HL-60 (cell line): ENCODE measurements at regions not wholly inside any gene's neighbourhood (a gene's known extent, or its start where the extent isn't known, plus 50 kb on each side); places are given as distances from the start of the nearest gene placed in this dataset.

Experiments
- DNase-seq, 2 experiments: peaks; one replicate each; pipeline ENCODE4 v3.0.0-alpha.2; 2010 to 2020; ENCODE audit warnings: low read depth in 1 of 2, low spot score in 1 of 2
- H3K27ac ChIP-seq: fragments of 250-450 bp; sonication (Bioruptor Pico); replicated peaks from 2 replicates; pipeline ENCODE4 v1.5.1; 2020; ENCODE audit warnings: mild to moderate bottlenecking, moderate library complexity
- H3K27me3 ChIP-seq: fragments of 250-450 bp; sonication (Bioruptor Pico); 2 replicates; pipeline ENCODE4 v1.5.1; 2021; ENCODE audit warnings: mild to moderate bottlenecking, moderate library complexity; ENCODE audit not compliant: insufficient read depth, poor library complexity, severe bottlenecking
- H3K4me3 ChIP-seq: replicated peaks from 2 replicates; pipeline ENCODE4 v1.5.1; 2011; ENCODE audit warnings: mild to moderate bottlenecking, control low read depth, low read length; ENCODE audit not compliant: insufficient read depth
- GABPA ChIP-seq: IDR thresholded peaks from 2 replicates; pipeline ENCODE4 v1.6.1; 2012; ENCODE audit warnings: low read depth
- POLR2AphosphoS5 ChIP-seq: IDR thresholded peaks from 2 replicates; pipeline ENCODE4 v1.6.1; 2012; ENCODE audit warnings: low read depth
- SPI1 ChIP-seq: IDR thresholded peaks from 2 replicates; pipeline ENCODE4 v1.6.1; 2012; ENCODE audit warnings: low read depth, mild to moderate bottlenecking, borderline replicate concordance
- TF ChIP-seq, protein P1 (sequence below): IDR thresholded peaks from 2 replicates; pipeline ENCODE4 v1.6.1; 2012; ENCODE audit warnings: low read depth; ENCODE audit not compliant: insufficient replicate concordance
- TF ChIP-seq, protein P2 (sequence below): IDR thresholded peaks from one replicate; pipeline ENCODE4 v1.5.1; 2011; ENCODE audit warnings: low read length, control low read depth, inconsistent platforms; ENCODE audit not compliant: insufficient read depth

DNA sequence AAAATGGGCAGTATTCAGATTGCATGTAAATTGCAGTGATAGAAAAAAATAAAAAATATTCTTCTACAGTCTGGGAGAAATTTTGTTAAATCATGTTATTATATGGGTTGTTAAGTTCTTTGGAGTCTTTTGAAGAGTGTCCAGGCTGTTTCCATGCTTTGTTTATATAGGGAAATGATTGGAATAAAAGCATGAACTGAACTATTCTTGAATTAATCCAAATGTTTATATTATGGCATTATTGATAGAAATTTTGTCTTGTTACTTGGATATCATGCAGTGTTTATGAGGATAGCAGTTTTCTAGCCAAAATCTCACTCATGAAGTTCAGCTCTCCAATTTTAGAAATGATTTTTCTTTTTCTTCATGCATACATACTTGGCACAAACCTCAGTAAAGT lies 108.2 kb upstream of the NAV3 start:
- no peak overlapping the region for H3K4me3 ChIP-seq
- TF ChIP-seq, protein P1, sequence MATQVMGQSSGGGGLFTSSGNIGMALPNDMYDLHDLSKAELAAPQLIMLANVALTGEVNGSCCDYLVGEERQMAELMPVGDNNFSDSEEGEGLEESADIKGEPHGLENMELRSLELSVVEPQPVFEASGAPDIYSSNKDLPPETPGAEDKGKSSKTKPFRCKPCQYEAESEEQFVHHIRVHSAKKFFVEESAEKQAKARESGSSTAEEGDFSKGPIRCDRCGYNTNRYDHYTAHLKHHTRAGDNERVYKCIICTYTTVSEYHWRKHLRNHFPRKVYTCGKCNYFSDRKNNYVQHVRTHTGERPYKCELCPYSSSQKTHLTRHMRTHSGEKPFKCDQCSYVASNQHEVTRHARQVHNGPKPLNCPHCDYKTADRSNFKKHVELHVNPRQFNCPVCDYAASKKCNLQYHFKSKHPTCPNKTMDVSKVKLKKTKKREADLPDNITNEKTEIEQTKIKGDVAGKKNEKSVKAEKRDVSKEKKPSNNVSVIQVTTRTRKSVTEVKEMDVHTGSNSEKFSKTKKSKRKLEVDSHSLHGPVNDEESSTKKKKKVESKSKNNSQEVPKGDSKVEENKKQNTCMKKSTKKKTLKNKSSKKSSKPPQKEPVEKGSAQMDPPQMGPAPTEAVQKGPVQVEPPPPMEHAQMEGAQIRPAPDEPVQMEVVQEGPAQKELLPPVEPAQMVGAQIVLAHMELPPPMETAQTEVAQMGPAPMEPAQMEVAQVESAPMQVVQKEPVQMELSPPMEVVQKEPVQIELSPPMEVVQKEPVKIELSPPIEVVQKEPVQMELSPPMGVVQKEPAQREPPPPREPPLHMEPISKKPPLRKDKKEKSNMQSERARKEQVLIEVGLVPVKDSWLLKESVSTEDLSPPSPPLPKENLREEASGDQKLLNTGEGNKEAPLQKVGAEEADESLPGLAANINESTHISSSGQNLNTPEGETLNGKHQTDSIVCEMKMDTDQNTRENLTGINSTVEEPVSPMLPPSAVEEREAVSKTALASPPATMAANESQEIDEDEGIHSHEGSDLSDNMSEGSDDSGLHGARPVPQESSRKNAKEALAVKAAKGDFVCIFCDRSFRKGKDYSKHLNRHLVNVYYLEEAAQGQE: no peak
- TF ChIP-seq POLR2AphosphoS5: no peak
- DNase-seq: no peak
- H3K27me3 ChIP-seq: no peaks in the 10 kb centered on the region
- H3K27ac ChIP-seq: no peak overlapping the region

DNA sequence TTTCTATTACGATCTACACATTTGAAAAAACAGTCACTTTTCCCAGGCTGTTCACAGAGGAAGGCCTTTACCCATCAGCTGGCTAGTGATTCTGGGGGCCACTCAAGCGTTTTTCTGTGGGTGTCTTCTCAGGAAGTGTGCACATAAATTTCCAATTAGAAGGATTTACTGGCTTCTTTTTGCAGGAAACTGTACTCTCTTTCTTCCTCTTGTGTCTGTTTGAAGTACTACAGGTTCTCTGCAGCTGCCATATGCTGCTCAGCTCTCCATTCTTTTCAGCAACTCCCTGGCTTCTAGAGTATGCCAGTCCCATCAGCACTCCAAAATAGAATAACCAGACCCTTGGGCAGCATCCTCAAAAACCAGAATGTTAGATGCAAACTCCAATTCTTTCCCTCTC lies 110.4 kb upstream of the NAV3 start:
- Histone ChIP-seq H3K4me3 (no peak overlapping the region), H3K27me3 (no peaks in the 10 kb centered on the region), H3K27ac (no peak overlapping the region)
- no peak for DNase-seq
- TF ChIP-seq SPI1 (no peak), POLR2AphosphoS5 (no peak), GABPA (no peak)
- TF ChIP-seq, protein P2, sequence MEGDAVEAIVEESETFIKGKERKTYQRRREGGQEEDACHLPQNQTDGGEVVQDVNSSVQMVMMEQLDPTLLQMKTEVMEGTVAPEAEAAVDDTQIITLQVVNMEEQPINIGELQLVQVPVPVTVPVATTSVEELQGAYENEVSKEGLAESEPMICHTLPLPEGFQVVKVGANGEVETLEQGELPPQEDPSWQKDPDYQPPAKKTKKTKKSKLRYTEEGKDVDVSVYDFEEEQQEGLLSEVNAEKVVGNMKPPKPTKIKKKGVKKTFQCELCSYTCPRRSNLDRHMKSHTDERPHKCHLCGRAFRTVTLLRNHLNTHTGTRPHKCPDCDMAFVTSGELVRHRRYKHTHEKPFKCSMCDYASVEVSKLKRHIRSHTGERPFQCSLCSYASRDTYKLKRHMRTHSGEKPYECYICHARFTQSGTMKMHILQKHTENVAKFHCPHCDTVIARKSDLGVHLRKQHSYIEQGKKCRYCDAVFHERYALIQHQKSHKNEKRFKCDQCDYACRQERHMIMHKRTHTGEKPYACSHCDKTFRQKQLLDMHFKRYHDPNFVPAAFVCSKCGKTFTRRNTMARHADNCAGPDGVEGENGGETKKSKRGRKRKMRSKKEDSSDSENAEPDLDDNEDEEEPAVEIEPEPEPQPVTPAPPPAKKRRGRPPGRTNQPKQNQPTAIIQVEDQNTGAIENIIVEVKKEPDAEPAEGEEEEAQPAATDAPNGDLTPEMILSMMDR: no peak

DNA sequence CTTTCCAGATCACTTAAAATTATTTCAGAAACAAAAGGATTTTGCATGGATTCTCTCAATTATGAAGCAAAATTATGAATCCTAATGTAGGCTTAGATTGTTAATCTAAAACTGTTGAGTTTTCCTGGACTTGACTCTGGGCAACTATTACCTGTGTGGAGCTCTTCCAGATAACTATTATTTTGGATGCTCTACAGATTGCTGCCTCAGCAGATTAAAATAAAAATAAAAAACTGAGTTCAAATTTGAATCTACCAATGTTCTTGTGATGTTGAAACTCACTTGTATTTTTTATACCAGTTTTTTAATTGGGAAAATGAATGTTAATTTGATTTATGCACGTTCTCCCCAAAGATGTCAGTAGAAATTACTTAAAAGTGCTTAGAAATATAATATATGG lies 120.5 kb upstream of the NAV3 start:
- Histone ChIP-seq H3K4me3 (no peak overlapping the region), H3K27ac (no peak overlapping the region), H3K27me3 (no peaks in the 10 kb centered on the region)
- TF ChIP-seq GABPA (no peak), SPI1 (no peak), POLR2AphosphoS5 (no peak)
- TF ChIP-seq, protein P1: no peak
- TF ChIP-seq, protein P2: no peak
- no peak for DNase-seq

DNA sequence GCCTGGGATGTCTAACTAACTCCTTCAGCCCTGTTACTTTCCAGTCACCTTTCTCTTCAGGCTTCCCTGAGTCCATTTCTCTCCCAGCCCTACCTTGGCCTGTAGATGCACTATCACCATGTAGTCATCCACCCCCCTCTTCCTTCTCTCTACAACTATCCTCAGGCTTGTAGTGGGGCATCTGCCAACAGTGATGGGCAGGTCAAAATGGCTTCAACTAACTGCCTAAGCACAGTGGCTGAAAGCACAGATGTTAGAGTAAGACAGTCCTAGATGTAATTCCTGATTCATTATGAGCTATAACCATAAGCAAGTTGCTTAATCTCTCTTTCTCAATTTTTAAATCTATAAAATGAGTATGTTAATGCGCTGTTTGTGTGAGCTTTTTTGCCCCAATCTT lies 133.6 kb upstream of the NAV3 start:
- Histone ChIP-seq H3K27ac (no peak overlapping the region), H3K27me3 (no peaks in the 10 kb centered on the region), H3K4me3 (no peak overlapping the region)
- no peak for DNase-seq
- TF ChIP-seq POLR2AphosphoS5: no peak
- no peak for TF ChIP-seq SPI1
- TF ChIP-seq, protein P1: no peak
- TF ChIP-seq, protein P2: no peak
- no peak for TF ChIP-seq GABPA
